PC-3 (cell line): ENCODE measurements at regions not wholly inside any gene's neighbourhood (a gene's known extent, or its start where the extent isn't known, plus 50 kb on each side); places are given as distances from the start of the nearest gene placed in this dataset.

Experiments used
- EZH2phosphoT487 ChIP-seq: fragments of 300-600 bp; sonication (generic); IDR thresholded peaks from 2 replicates; pipeline ENCODE4 v1.6.1; 2018; ENCODE audit warnings: mild to moderate bottlenecking, antibody characterized with exemption, low read length, borderline replicate concordance
- TF ChIP-seq, protein P1 (sequence below): fragments of 300-600 bp; sonication (generic); conservative IDR thresholded peaks from 2 replicates; pipeline ENCODE4 v1.5.1; 2017; ENCODE audit warnings: antibody characterized with exemption, low read depth, mild to moderate bottlenecking, low read length

DNA sequence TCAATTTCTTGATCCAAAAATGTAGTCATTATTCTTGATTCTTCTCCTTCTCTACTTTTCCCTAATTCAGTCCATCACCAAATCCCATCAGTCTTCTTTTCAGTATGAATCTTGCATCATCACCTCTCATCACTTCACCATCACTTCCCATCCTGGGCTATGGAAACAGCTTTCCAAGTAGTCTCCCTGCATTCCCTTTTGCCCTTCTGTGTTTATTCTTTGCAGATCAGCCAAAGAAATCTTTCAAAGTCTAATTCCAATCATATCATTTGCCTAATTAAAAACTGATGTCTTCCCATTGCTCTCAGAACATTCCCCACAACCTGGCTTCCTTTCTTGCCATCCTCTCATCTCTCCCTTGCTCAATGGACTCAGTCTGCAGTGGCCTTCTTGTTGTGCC lies 201.7 kb upstream of the ADAMTS3 start:
- TF ChIP-seq, protein P1, sequence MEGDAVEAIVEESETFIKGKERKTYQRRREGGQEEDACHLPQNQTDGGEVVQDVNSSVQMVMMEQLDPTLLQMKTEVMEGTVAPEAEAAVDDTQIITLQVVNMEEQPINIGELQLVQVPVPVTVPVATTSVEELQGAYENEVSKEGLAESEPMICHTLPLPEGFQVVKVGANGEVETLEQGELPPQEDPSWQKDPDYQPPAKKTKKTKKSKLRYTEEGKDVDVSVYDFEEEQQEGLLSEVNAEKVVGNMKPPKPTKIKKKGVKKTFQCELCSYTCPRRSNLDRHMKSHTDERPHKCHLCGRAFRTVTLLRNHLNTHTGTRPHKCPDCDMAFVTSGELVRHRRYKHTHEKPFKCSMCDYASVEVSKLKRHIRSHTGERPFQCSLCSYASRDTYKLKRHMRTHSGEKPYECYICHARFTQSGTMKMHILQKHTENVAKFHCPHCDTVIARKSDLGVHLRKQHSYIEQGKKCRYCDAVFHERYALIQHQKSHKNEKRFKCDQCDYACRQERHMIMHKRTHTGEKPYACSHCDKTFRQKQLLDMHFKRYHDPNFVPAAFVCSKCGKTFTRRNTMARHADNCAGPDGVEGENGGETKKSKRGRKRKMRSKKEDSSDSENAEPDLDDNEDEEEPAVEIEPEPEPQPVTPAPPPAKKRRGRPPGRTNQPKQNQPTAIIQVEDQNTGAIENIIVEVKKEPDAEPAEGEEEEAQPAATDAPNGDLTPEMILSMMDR = no peak
- no peak for TF ChIP-seq EZH2phosphoT487
